ENCODE measurements at regions not wholly inside any gene's neighbourhood (a gene's known extent, or its start where the extent isn't known, plus 50 kb on each side); places are given as distances from the start of the nearest gene placed in this dataset.

DNA sequence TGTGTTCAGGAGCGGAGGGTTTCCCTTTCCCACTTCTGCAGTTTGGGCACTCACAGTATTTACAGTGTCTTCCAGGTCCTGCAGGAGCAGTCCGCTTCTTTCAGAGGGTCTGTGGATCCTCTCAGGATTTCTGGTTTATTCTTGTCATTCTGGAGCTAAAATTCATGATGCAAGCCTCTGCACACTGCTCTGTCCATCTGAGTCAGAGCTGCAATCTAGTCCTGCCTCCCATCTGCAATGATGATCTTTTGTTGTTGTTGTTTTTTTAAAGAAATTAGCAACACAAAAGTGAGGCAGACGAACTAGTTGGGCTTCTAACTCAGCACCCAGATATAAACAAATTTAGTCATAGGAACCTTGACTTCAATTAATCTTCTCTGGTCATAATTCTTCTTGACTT lies 86.5 kb downstream of the DLEU7 start:
- Histone ChIP-seq H3K4me3 (no peak overlapping the region), H3K27me3 (no peaks in the 10 kb centered on the region), H3K36me3 (no peaks in the 10 kb centered on the region), H3K4me1 (no peaks in the 10 kb centered on the region), H3K27ac (no peak overlapping the region), H3K9me3 (no peaks in the 10 kb centered on the region)
- TF ChIP-seq POLR2AphosphoS5 (IDR thresholded peaks at IDR 0.05) (no peak), EP300 (IDR thresholded peaks at IDR 0.05) (no peak), POLR2A (IDR thresholded peaks at IDR 0.05) (no peak)
- TF ChIP-seq, protein P1, sequence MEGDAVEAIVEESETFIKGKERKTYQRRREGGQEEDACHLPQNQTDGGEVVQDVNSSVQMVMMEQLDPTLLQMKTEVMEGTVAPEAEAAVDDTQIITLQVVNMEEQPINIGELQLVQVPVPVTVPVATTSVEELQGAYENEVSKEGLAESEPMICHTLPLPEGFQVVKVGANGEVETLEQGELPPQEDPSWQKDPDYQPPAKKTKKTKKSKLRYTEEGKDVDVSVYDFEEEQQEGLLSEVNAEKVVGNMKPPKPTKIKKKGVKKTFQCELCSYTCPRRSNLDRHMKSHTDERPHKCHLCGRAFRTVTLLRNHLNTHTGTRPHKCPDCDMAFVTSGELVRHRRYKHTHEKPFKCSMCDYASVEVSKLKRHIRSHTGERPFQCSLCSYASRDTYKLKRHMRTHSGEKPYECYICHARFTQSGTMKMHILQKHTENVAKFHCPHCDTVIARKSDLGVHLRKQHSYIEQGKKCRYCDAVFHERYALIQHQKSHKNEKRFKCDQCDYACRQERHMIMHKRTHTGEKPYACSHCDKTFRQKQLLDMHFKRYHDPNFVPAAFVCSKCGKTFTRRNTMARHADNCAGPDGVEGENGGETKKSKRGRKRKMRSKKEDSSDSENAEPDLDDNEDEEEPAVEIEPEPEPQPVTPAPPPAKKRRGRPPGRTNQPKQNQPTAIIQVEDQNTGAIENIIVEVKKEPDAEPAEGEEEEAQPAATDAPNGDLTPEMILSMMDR (IDR thresholded peaks at IDR 0.05) = no peak
- ATAC-seq (ENCODE audit: low FRiP score in 2 of 2) (no peak), DNase-seq (no peak)
- WGBS, 2 donors = 91% methylated on average over 3 of the region's 3 CpGs

DNA sequence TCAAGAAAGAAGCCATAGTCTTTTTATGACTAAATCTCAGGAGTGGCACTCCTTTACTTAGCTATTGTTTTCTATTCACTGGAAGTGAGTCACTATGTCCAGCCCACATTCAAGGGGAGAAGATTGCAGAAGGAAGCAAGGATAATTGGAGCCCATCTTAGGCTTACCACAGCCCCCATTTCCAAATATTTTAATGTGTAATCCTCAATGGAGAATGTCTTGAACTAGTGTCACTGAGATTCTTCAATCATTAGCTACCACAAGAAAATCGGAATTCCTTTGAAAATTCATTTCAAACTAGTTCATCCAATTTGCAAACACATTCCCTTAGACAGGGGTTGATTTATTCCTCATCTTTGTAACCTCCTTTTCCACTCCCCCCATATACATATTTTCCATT lies 84.7 kb downstream of the DLEU7 start:
- no peak overlapping the region for H3K4me3 ChIP-seq
- DNase-seq = no peak
- H3K9me3 ChIP-seq = no peaks in the 10 kb centered on the region
- no peaks in the 10 kb centered on the region for H3K36me3 ChIP-seq
- TF ChIP-seq POLR2AphosphoS5 (IDR thresholded peaks at IDR 0.05) = no peak
- TF ChIP-seq POLR2A (IDR thresholded peaks at IDR 0.05) = no peak
- TF ChIP-seq EP300 (IDR thresholded peaks at IDR 0.05) = no peak
- no peaks in the 10 kb centered on the region for H3K4me1 ChIP-seq
- 92 to 93% methylated on average over 1 of the region's 1 CpG for WGBS, 2 donors
- ATAC-seq (ENCODE audit: low FRiP score in 2 of 2) = no peak
- no peak overlapping the region for H3K27ac ChIP-seq
- H3K27me3 ChIP-seq = no peaks in the 10 kb centered on the region

DNA sequence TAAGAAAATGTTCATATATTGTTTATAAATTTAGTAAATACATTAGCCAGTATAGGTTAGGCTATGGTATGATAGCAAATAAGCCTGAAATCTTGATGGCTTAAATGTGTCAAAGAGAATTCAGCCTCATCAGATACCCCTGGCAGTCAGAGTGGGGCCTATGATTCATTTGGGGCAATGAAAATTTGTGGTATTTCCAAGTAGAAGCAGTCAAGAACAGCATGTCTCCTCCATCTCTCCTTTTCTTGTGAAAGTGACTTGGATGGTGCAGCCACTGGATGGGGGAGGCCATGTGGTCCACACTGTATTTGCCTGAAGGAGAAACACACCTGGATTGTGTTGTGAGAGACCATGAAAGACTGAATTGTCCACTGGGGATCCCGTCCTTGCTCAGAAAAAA lies 82.7 kb downstream of the DLEU7 start:
- no peak for ATAC-seq (ENCODE audit: low FRiP score in 2 of 2)
- WGBS, 2 donors = 85 to 87% methylated on average over 1 of the region's 1 CpG
- Histone ChIP-seq H3K4me1 (no peaks in the 10 kb centered on the region), H3K27ac (no peak overlapping the region), H3K27me3 (no peaks in the 10 kb centered on the region), H3K4me3 (no peak overlapping the region), H3K36me3 (no peaks in the 10 kb centered on the region), H3K9me3 (no peaks in the 10 kb centered on the region)
- TF ChIP-seq POLR2A (IDR thresholded peaks at IDR 0.05) (no peak), POLR2AphosphoS5 (IDR thresholded peaks at IDR 0.05) (no peak), EP300 (IDR thresholded peaks at IDR 0.05) (no peak)
- TF ChIP-seq, protein P1 (IDR thresholded peaks at IDR 0.05) = no peak
- DNase-seq = no peak

DNA sequence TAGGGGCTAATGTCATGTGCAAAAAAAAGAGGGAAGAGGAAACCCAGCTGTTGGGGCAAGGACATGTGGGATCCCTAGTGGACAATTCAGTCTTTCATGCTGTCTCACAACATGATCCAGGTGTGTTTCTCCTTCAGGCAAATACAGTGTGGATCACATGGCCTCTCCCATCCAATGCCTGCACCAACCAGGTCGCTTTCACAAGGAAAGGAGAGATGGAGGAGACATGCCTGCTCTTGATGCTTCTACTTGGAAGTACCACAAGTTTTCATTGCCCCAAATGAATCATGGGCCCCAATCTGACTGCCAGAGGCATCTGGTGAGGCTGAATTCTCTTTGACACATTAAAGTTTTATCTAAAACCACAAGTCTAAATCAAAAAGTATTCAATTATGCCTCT lies 82.1 kb downstream of the DLEU7 start:
- no peak for DNase-seq
- 100% methylated on average over 1 of the region's 1 CpG for WGBS, 2 donors

DNA sequence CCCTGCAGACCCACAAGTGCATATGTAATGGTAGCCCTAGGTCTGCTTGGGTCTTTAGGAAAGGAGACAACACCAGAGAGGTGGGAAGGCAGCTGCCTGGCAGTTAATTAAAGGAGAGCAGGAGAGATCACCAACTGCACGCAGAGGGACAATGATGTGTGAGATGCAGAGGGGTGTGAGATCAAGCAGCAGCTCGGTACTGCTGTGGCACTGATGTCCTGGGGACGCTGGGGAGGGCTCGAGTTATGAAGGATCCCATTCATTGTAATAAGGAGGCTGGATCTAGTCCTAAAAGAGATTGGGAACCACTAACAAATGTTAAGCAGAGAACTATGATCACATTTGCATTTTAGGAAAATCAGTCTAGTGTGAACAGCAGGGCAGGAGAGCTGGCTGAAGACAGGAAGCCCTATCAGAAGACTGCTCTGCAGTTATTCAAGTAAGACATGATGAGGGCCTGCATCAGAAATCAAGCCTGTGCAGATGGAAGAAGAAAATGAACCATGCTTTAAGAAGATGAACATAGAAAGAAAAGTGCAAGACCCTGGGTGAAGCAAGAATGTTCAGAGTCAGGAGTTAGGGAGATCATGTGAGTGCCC lies 80.4 kb downstream of the DLEU7 start:
- TF ChIP-seq POLR2A (IDR thresholded peaks at IDR 0.05) (no peak), EP300 (IDR thresholded peaks at IDR 0.05) (no peak), POLR2AphosphoS5 (IDR thresholded peaks at IDR 0.05) (no peak)
- TF ChIP-seq, protein P1 (IDR thresholded peaks at IDR 0.05) = no peak
- no peak for ATAC-seq (ENCODE audit: low FRiP score in 2 of 2)

More for the DNA sequence above, 82.1 kb downstream of the DLEU7 start:
- Histone ChIP-seq H3K36me3 (no peaks in the 10 kb centered on the region), H3K27ac (no peak overlapping the region), H3K9me3 (no peaks in the 10 kb centered on the region), H3K4me3 (no peak overlapping the region), H3K27me3 (no peaks in the 10 kb centered on the region), H3K4me1 (no peaks in the 10 kb centered on the region)
- ATAC-seq (ENCODE audit: low FRiP score in 2 of 2) = no peak
- no peak for TF ChIP-seq POLR2A (IDR thresholded peaks at IDR 0.05)
- TF ChIP-seq EP300 (IDR thresholded peaks at IDR 0.05) = no peak
- no peak for TF ChIP-seq POLR2AphosphoS5 (IDR thresholded peaks at IDR 0.05)
- TF ChIP-seq, protein P1 (IDR thresholded peaks at IDR 0.05) = no peak

More for the DNA sequence above, 80.4 kb downstream of the DLEU7 start:
- Histone ChIP-seq H3K36me3 (no peaks in the 10 kb centered on the region), H3K27ac (no peak overlapping the region), H3K4me3 (no peak overlapping the region), H3K4me1 (no peaks in the 10 kb centered on the region), H3K27me3 (no peaks in the 10 kb centered on the region), H3K9me3 (no peaks in the 10 kb centered on the region)
- 87 to 93% methylated on average over 4 of the region's 4 CpGs for WGBS, 2 donors
- no peak for DNase-seq
